ENCODE measurements at regions not wholly inside any gene's neighbourhood (a gene's known extent, or its start where the extent isn't known, plus 50 kb on each side); places are given as distances from the start of the nearest gene placed in this dataset.
"Not testable (repeated sequence)": the region's sequence is repeated elsewhere in the genome, so short reads cannot be mapped to it uniquely, and the experiment has no call there.

- not testable (repeated sequence) for TF ChIP-seq CTCF, POLR2A (IDR thresholded peaks at IDR 0.05)
Measured at GRCh38 chr1:234779600-234779999, 169.6 kb upstream of the IRF2BP2 start.
